T-cell (primary cell): ENCODE measurements at regions not wholly inside any gene's neighbourhood (a gene's known extent, or its start where the extent isn't known, plus 50 kb on each side); places are given as distances from the start of the nearest gene placed in this dataset.

Experiments used
- ATAC-seq, 4 experiments: fragments of 200-7000 bp in 3 of 4; fragments of 150-1000 bp in 1 of 4; cut with Tn5 transposase; replicated peaks in 1 of 4; 1 replicate in 3 of 4; 2 replicates in 1 of 4; pipeline ENCODE4 v1.10.0; 2021; ENCODE audit warnings: moderate library complexity in 3 of 4, mild to moderate bottlenecking in 2 of 4, moderate number of reproducible peaks in 1 of 4
- CTCF ChIA-PET, 2 donors: fragments of 300-600 bp; sonication (Branson Sonifier 250); formaldehyde crosslinking; loops; one replicate each; lab custom pipeline; 2022; ENCODE audit warnings: antibody characterized with exemption in 2 of 2; lab: Charles Lee
- POLR2A ChIA-PET, 2 donors: fragments of 300-600 bp; sonication (Branson Sonifier 250); formaldehyde crosslinking; loops; one replicate each; lab custom pipeline; 2022; ENCODE audit warnings: antibody characterized with exemption in 2 of 2; lab: Charles Lee
- DNase-seq, 35 experiments: peaks; one replicate each; pipeline versions ENCODE4 v3.0.0 to v3.0.0-alpha.2; 2013 to 2023
- H3K27ac ChIP-seq: one replicate; pipeline ENCODE4 v1.5.1; 2013; ENCODE audit warnings: low read length
- H3K27me3 ChIP-seq, 2 experiments: replicated peaks in 1 of 2; 1 replicate in 1 of 2; 2 replicates in 1 of 2; pipeline versions ENCODE4 v1.6.1 to v1.7.0; 2013; ENCODE audit warnings: low read length in 1 of 2, mixed read lengths in 1 of 2; ENCODE audit not compliant: control insufficient read depth in 2 of 2, insufficient read depth in 2 of 2; ENCODE audit errors: extremely low read depth in 1 of 2
- H3K36me3 ChIP-seq, 2 donors: 1 replicate in 1 of 2; 2 replicates in 1 of 2; pipeline versions ENCODE4 v1.6.1 to v1.7.0; 2013; ENCODE audit warnings: low read length in 1 of 2; ENCODE audit not compliant: control insufficient read depth in 2 of 2, insufficient read depth in 1 of 2; ENCODE audit errors: extremely low read depth in 1 of 2
- H3K4me1 ChIP-seq, 2 experiments: 1 replicate in 1 of 2; 2 replicates in 1 of 2; pipeline versions ENCODE4 v1.6.1 to v1.7.0; 2013; ENCODE audit warnings: low read length in 2 of 2, mixed read lengths in 1 of 2; ENCODE audit not compliant: insufficient read depth in 2 of 2, control insufficient read depth in 1 of 2; ENCODE audit errors: extremely low read depth in 1 of 2
- H3K4me3 ChIP-seq, 2 donors: 1 replicate in 1 of 2; 2 replicates in 1 of 2; pipeline versions ENCODE4 v1.5.1 to v1.7.0; 2013; ENCODE audit warnings: mild to moderate bottlenecking in 2 of 2, low read length in 1 of 2, moderate library complexity in 1 of 2; ENCODE audit not compliant: control insufficient read depth in 1 of 2; ENCODE audit errors: extremely low read depth in 1 of 2
- H3K9me3 ChIP-seq: 2 replicates; pipeline ENCODE4 v1.7.0; 2013
- H3K27ac Mint-ChIP-seq, 2 donors: one replicate each; pipeline ENCODE4 v1.8.0; 2020 to 2021; ENCODE audit warnings: mild to moderate bottlenecking in 2 of 2, mixed read lengths in 2 of 2
- H3K27me3 Mint-ChIP-seq, 2 donors: one replicate each; pipeline ENCODE4 v1.8.0; 2021 to 2022; ENCODE audit warnings: mixed read lengths in 2 of 2
- H3K36me3 Mint-ChIP-seq: one replicate; pipeline ENCODE4 v1.8.0; 2021; ENCODE audit warnings: mixed read lengths
- H3K4me1 Mint-ChIP-seq, 3 donors: one replicate each; pipeline ENCODE4 v1.8.0; 2020 to 2022; ENCODE audit warnings: mixed read lengths in 3 of 3, mild to moderate bottlenecking in 1 of 3
- H3K4me3 Mint-ChIP-seq, 3 donors: one replicate each; pipeline ENCODE4 v1.8.0; 2020 to 2022; ENCODE audit warnings: mild to moderate bottlenecking in 3 of 3, mixed read lengths in 3 of 3, moderate library complexity in 3 of 3
- H3K9me3 Mint-ChIP-seq, 3 donors: one replicate each; pipeline ENCODE4 v1.8.0; 2020 to 2022; ENCODE audit warnings: mixed read lengths in 3 of 3
- WGBS: methylation state at CpG from one replicate; pipeline ENCODE4 v1.1.5; 2013; ENCODE audit warnings: missing lambda C conversion rate; ENCODE audit not compliant: insufficient coverage; 5-methylcytosine and 5-hydroxymethylcytosine counted together

- ChIA-PET CTCF (no interaction called here), POLR2A (interaction anchor here in 1 of 2 donors (0.6 kb wide), 1 partner anchor 42 kb away, joined by 3 read pairs; no protein-coding TSS in a partner anchor)
- H3K27me3 Mint-ChIP-seq = no peaks in the 10 kb centered on the region
- ATAC-seq (no peak), DNase-seq (no peak)
- no peak overlapping the region for H3K4me3 Mint-ChIP-seq
- H3K9me3 Mint-ChIP-seq = peaks cover 0 to 9% (median 3%) of the 10 kb centered on the region in 3 donors
- H3K27ac Mint-ChIP-seq = no peak overlapping the region
- Histone ChIP-seq H3K4me3 (no peak overlapping the region), H3K36me3 (no peaks in the 10 kb centered on the region), H3K9me3 (no peaks in the 10 kb centered on the region), H3K27ac (no peak overlapping the region), H3K4me1 (no peaks in the 10 kb centered on the region), H3K27me3 (no peaks in the 10 kb centered on the region)
- H3K36me3 Mint-ChIP-seq = no peaks in the 10 kb centered on the region
- no CpG with 5 or more reads among the region's 4 CpGs for WGBS
- no peaks in the 10 kb centered on the region for H3K4me1 Mint-ChIP-seq
Measured at GRCh38 chr6:74939721-74940620, 265.9 kb downstream of the COL12A1 start.

GRCh38 chr6:74939151-74939708 is 266.6 kb downstream of the COL12A1 start:
- Mint-ChIP-seq H3K36me3 (no peaks in the 10 kb centered on the region), H3K27me3 (no peaks in the 10 kb centered on the region), H3K4me1 (no peaks in the 10 kb centered on the region), H3K27ac (no peak overlapping the region), H3K4me3 (no peak overlapping the region), H3K9me3 (peaks cover 0 to 12% (median 3%) of the 10 kb centered on the region in 3 donors)
- H3K27me3 ChIP-seq = no peaks in the 10 kb centered on the region
- H3K4me1 ChIP-seq = no peaks in the 10 kb centered on the region
- H3K4me3 ChIP-seq = no peak overlapping the region
- no peaks in the 10 kb centered on the region for H3K9me3 ChIP-seq
- POLR2A ChIA-PET = no interaction called here
- DNase-seq = no peak
- 0% methylated on average over 1 of the region's 2 CpGs for WGBS
- H3K27ac ChIP-seq = no peak overlapping the region
- CTCF ChIA-PET = no interaction called here
- no peaks in the 10 kb centered on the region for H3K36me3 ChIP-seq
- no peak for ATAC-seq

GRCh38 chr6:74937936-74938335 is 267.9 kb downstream of the COL12A1 start:
- no peak for DNase-seq

DNA sequence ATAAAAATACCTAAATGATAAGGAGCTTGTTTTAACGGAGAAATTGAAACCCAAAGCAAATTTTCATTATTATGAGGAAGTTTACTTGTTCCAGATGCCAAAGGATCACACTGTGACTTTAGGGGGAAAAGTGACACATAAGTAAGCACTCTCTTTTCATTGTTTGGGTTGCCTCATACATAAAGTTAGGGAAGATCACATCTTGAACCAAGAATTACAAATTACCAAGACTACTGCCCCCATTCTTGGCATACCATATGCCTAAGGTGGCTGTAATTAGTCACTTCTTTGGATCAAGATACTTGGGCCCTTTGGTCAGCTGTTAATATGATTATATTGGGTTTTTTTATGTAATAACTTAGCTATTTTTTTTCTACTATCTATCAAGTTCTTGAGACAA is 269.0 kb downstream of the COL12A1 start:
- Mint-ChIP-seq H3K36me3 (no peaks in the 10 kb centered on the region), H3K27ac (no peak overlapping the region), H3K9me3 (peaks cover 0 to 12% (median 1%) of the 10 kb centered on the region in 3 donors), H3K27me3 (no peaks in the 10 kb centered on the region), H3K4me3 (no peak overlapping the region), H3K4me1 (no peaks in the 10 kb centered on the region)
- no peak overlapping the region for H3K27ac ChIP-seq
- no CpG with 5 or more reads among the region's 1 CpG for WGBS
- H3K4me3 ChIP-seq = no peak overlapping the region
- no peaks in the 10 kb centered on the region for H3K4me1 ChIP-seq
- DNase-seq (no peak), ATAC-seq (no peak)
- no peaks in the 10 kb centered on the region for H3K36me3 ChIP-seq
- ChIA-PET CTCF (no interaction called here), POLR2A (no interaction called here)
- no peaks in the 10 kb centered on the region for H3K27me3 ChIP-seq
- no peaks in the 10 kb centered on the region for H3K9me3 ChIP-seq

More at GRCh38 chr6:74937936-74938335, 267.9 kb downstream of the COL12A1 start:
- no peak for ATAC-seq
- H3K4me3 Mint-ChIP-seq = no peak overlapping the region
- Histone ChIP-seq H3K4me1 (no peaks in the 10 kb centered on the region), H3K4me3 (no peak overlapping the region), H3K9me3 (no peaks in the 10 kb centered on the region), H3K36me3 (no peaks in the 10 kb centered on the region), H3K27ac (no peak overlapping the region), H3K27me3 (no peaks in the 10 kb centered on the region)
- CTCF ChIA-PET = no interaction called here
- no peaks in the 10 kb centered on the region for H3K36me3 Mint-ChIP-seq
- no peaks in the 10 kb centered on the region for H3K27me3 Mint-ChIP-seq
- POLR2A ChIA-PET = no interaction called here
- H3K27ac Mint-ChIP-seq = no peak overlapping the region
- peaks cover 0 to 12% (median 0%) of the 10 kb centered on the region in 3 donors for H3K9me3 Mint-ChIP-seq
- no peaks in the 10 kb centered on the region for H3K4me1 Mint-ChIP-seq

- Mint-ChIP-seq H3K27ac (no peak overlapping the region), H3K36me3 (no peaks in the 10 kb centered on the region), H3K27me3 (no peaks in the 10 kb centered on the region), H3K4me1 (no peaks in the 10 kb centered on the region), H3K4me3 (no peak overlapping the region), H3K9me3 (peaks cover 0 to 7% (median 1%) of the 10 kb centered on the region in 3 donors)
- ATAC-seq = no peak
- H3K9me3 ChIP-seq = no peaks in the 10 kb centered on the region
- H3K4me1 ChIP-seq = no peaks in the 10 kb centered on the region
- no peak overlapping the region for H3K4me3 ChIP-seq
- 13% methylated on average over 2 of the region's 4 CpGs for WGBS
- H3K27me3 ChIP-seq = no peaks in the 10 kb centered on the region
- DNase-seq = no peak
- no peak overlapping the region for H3K27ac ChIP-seq
- ChIA-PET POLR2A (no interaction called here), CTCF (interaction anchor here in 1 of 2 donors (0.5 kb wide), 1 partner anchor 227 kb away, joined by 3 read pairs; no protein-coding TSS in a partner anchor)
- no peaks in the 10 kb centered on the region for H3K36me3 ChIP-seq
Measured at GRCh38 chr6:74932232-74932888, 273.5 kb downstream of the COL12A1 start.

DNA sequence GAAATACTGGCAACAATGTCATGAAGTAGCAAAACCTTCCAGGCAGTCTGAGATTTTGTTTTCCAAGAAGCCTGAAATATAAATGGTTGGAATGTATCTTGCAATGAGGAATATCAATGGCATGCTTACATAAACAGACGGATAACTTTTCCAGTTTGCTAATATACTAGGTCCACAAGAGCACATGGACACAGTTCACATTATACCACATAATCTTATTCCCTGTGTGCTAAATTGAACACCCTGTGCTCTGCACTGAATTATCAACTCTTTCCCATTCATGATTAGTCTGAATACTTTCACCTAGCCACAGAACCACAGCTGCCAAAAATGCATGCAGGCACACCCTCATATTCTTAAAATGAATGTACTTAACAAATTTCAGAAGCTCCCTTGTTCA is 274.3 kb downstream of the COL12A1 start:
- H3K4me1 ChIP-seq = no peaks in the 10 kb centered on the region
- no peak for DNase-seq
- Mint-ChIP-seq H3K36me3 (no peaks in the 10 kb centered on the region), H3K4me3 (no peak overlapping the region), H3K27ac (no peak overlapping the region), H3K4me1 (no peaks in the 10 kb centered on the region), H3K9me3 (peaks cover 0 to 7% (median 1%) of the 10 kb centered on the region in 3 donors), H3K27me3 (no peaks in the 10 kb centered on the region)
- H3K27ac ChIP-seq = no peak overlapping the region
- WGBS = no CpG with 5 or more reads among the region's 1 CpG
- H3K9me3 ChIP-seq = no peaks in the 10 kb centered on the region
- CTCF ChIA-PET = no interaction called here
- ATAC-seq = no peak
- H3K4me3 ChIP-seq = no peak overlapping the region
- no peaks in the 10 kb centered on the region for H3K27me3 ChIP-seq
- POLR2A ChIA-PET = no interaction called here
- H3K36me3 ChIP-seq = no peaks in the 10 kb centered on the region
